AG09319 (cell line): ENCODE measurements at regions not wholly inside any gene's neighbourhood (a gene's known extent, or its start where the extent isn't known, plus 50 kb on each side); places are given as distances from the start of the nearest gene placed in this dataset.

Experiments used
- DNase-seq: peaks from one replicate; pipeline ENCODE4 v3.0.0-alpha.2; 2010; ENCODE audit warnings: low read depth; ENCODE audit errors: extremely low read depth
- TF ChIP-seq, protein P1 (sequence below): IDR thresholded peaks from 2 replicates; pipeline ENCODE4 v1.5.1; 2011; ENCODE audit warnings: low read depth, mild to moderate bottlenecking, inconsistent platforms, low read length, moderate library complexity

DNA sequence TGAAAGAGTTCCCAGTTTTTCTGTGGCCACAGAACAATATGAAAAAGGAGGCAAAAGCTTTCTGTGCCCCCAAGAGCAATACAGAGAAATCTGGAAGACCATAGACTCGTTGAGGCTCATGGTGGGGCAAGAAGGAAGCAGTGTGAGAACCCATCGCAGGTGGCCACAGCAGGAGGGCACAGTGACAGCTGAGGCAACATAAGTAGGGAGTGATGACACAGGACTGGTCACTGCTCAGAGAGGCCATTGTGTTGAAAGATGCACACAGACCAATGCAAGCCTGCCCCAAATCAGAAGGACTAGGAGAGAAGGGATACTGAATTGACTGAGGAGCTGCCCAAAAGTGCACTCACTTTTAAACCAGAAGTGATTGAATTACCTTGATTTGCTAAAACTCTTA lies 483.6 kb downstream of the EPHA4 start:
- DNase-seq: no peak

DNA sequence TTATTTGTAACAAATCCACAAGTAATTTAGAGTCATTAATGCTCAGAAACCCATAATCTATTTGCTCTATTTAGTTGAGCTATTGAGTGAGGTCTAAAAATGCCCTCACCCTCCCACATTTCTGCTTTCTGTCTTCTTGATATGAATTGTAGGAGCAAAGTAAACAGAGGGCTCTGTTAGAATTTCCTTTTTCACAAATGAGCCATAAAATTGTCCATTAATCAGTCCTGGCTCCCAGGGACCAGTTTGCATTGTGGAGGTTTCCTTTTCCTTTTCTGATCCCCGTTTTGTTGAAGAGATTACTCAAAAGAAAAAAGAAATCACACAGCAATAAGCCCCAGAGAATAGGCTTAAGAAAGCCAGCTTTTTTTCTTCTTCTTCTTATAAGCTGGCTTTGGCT lies 476.7 kb downstream of the EPHA4 start:
- TF ChIP-seq, protein P1, sequence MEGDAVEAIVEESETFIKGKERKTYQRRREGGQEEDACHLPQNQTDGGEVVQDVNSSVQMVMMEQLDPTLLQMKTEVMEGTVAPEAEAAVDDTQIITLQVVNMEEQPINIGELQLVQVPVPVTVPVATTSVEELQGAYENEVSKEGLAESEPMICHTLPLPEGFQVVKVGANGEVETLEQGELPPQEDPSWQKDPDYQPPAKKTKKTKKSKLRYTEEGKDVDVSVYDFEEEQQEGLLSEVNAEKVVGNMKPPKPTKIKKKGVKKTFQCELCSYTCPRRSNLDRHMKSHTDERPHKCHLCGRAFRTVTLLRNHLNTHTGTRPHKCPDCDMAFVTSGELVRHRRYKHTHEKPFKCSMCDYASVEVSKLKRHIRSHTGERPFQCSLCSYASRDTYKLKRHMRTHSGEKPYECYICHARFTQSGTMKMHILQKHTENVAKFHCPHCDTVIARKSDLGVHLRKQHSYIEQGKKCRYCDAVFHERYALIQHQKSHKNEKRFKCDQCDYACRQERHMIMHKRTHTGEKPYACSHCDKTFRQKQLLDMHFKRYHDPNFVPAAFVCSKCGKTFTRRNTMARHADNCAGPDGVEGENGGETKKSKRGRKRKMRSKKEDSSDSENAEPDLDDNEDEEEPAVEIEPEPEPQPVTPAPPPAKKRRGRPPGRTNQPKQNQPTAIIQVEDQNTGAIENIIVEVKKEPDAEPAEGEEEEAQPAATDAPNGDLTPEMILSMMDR: no peak
- no peak for DNase-seq

More for the DNA sequence above, 483.6 kb downstream of the EPHA4 start:
- TF ChIP-seq, protein P1: no peak

DNA sequence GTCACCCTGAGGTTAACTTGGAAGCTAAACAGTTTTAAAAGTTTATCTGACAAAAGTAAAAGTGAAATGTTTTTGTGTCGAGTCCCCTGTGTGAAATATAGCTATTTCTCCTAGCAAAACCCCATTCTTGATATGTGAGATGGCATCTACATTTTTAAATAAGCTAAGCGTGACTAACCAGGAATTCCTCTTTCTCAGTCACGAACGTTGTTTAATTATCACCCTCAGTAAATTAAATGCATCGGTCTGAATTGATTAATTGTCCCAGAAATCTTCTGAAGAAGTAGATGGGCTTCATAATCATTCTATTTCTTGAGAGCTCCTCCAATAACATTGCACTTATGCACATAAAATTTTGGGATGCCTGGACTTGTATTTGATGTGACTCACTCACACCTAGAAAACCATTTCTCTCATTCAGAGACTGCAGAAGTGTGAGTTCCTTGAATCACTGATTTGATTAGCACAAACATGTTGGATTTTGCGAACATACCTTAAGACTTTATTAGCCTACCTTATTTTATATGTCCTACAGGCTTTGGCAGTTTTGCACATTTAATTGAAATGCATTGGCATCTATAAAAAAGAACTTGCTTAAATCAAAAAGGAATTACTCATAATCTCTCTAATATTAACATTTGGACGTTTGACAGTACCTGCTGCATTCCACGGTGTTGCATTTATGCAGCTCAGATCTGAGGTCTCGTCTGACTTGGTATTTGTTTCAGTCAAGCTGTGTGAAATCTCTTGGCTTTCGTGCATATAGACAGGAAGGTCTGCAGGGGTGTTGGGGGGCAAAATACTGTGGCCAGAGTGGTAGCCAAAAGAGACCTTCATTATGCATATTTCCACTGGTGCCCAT lies 475.2 kb downstream of the EPHA4 start:
- TF ChIP-seq, protein P1: no peak
- DNase-seq: no peak

DNA sequence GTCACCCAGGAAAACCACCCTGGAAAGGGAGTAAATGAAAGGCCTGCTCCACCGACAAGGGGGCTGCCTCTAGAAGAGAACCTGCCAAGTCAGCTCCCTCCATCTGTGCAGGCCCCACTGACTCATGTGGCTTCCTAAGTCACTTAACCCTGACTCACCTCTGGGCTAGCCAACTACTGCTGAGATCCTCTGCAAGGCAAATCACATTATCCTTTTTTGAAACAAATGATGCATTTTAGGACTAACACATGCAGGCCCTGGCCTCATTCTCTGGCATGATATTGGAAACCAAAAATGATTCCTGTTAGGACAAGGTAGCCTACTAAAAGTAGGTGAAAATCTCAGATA lies 474.6 kb downstream of the EPHA4 start:
- TF ChIP-seq, protein P1: no peak
- no peak for DNase-seq

DNA sequence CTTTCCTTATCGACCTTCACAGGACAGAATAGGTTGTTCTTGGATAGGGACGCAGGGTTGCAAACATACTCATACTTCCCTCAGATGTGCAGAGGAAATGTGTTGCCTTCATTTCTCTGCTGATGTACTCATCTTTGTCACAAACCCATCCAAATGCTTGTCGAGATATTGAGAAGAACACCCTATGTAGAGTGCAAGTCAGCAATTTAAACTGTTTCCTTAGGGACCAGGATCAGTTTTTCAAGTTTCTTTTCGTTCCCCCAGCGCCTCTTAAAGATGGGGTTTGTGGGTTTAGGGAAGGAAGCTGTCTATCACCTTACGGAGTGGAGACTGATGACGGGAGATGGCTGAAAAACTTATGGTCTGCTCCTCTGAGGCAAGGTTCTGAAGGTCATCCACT lies 474.2 kb downstream of the EPHA4 start:
- TF ChIP-seq, protein P1: no peak
- no peak for DNase-seq

DNA sequence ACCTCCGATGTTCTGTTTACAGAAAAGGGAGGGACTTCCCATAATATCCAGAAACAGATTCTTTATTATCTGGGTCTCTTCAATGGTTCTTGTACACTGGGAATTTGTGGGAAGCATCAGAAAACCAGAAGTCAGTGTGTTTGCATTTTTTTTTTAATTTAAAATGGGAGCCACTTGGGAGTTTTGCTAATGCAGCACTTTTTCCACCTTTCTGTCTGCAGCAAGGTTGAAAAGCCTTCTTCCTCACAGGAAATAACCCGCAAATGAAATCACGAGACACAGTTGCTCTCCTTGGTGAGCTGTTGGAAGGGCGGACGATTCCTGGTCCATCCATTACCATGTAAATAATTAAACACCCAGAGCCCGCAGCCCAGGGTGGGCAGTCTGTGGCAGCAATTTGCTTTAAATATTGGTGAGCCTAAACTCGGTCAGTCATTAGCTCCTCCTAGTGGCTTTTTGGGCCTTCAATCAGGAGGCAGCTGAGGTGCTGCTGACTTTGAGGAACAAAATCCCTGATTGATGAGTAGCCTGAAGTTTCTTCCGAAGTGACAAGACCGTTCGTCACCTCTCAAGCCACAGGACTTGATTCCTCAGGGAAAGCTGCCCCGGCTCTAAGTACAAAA lies 471.5 kb downstream of the EPHA4 start:
- no peak for DNase-seq

More for the DNA sequence above, 471.5 kb downstream of the EPHA4 start:
- TF ChIP-seq, protein P1: peak; percentile 15
